H1 (cell line): ENCODE measurements at regions not wholly inside any gene's neighbourhood (a gene's known extent, or its start where the extent isn't known, plus 50 kb on each side); places are given as distances from the start of the nearest gene placed in this dataset.
"Not testable (repeated sequence)": the region's sequence is repeated elsewhere in the genome, so short reads cannot be mapped to it uniquely, and the experiment has no call there.

ENCODE experiments used
- CTCF ChIA-PET: fragments of 300-600 bp; sonication (Branson Sonifier 250); formaldehyde crosslinking; loops from one replicate; lab custom pipeline; 2021; ENCODE audit not compliant: partially characterized antibody; lab: Charles Lee
- POLR2A ChIA-PET: fragments of 300-600 bp; sonication (Branson Sonifier 250); formaldehyde crosslinking; loops from one replicate; lab custom pipeline; 2021; ENCODE audit warnings: inconsistent platforms; ENCODE audit not compliant: partially characterized antibody; lab: Charles Lee
- DNase-seq, 2 experiments: peaks; one replicate each; pipeline versions ENCODE4 v3.0.0 to v3.0.0-alpha.2; 2010 to 2022; ENCODE audit warnings: low spot score in 2 of 2, low read depth in 1 of 2, mixed read lengths in 1 of 2
- FAIRE-seq: peaks from 2 replicates; lab custom pipeline; 2011; peaks lifted over from hg19 to GRCh38; lab: Jason Lieb, UNC
- H2AFZ ChIP-seq: 2 replicates; pipeline ENCODE4 v1.8.1; 2012; ENCODE audit warnings: low read length, inconsistent platforms
- H2AK5ac ChIP-seq: 2 replicates; pipeline ENCODE4 v1.6.1; 2013; ENCODE audit warnings: low read depth, low read length
- H2BK120ac ChIP-seq: replicated peaks from 2 replicates; pipeline ENCODE3; 2013; ENCODE audit warnings: low read depth, low read length, inconsistent platforms
- H2BK12ac ChIP-seq: 2 replicates; pipeline ENCODE4 v1.6.1; 2013; ENCODE audit warnings: low read depth, low read length
- H2BK15ac ChIP-seq: 2 replicates; pipeline ENCODE4 v1.6.1; 2013; ENCODE audit warnings: low read length
- H2BK20ac ChIP-seq: 2 replicates; pipeline ENCODE4 v1.6.1; 2013; ENCODE audit warnings: low read length
- H2BK5ac ChIP-seq: 2 replicates; pipeline ENCODE4 v1.6.1; 2013; ENCODE audit warnings: low read depth, low read length
- H3K14ac ChIP-seq: 2 replicates; pipeline ENCODE4 v1.6.1; 2013; ENCODE audit warnings: inconsistent platforms; ENCODE audit not compliant: insufficient read length
- H3K18ac ChIP-seq: 2 replicates; pipeline ENCODE4 v1.6.1; 2013; ENCODE audit warnings: low read length; ENCODE audit errors: extremely low read depth
- H3K23ac ChIP-seq: 2 replicates; pipeline ENCODE4 v1.6.1; 2013; ENCODE audit warnings: inconsistent platforms; ENCODE audit not compliant: insufficient read length
- H3K23me2 ChIP-seq: 2 replicates; pipeline ENCODE4 v1.6.1; 2013; ENCODE audit warnings: low read depth, low read length
- H3K27ac ChIP-seq: 2 replicates; pipeline ENCODE4 v1.6.1; 2011; ENCODE audit warnings: low read depth, low read length, inconsistent platforms
- H3K27me3 ChIP-seq, 4 experiments: replicated peaks in 1 of 4; 1 replicate in 1 of 4; 2 replicates in 3 of 4; pipeline versions ENCODE4 v1.6.1 to v1.8.1; 2011 to 2013; ENCODE audit warnings: low read length in 3 of 4, mild to moderate bottlenecking in 3 of 4, inconsistent platforms in 2 of 4, mixed read lengths in 2 of 4, moderate library complexity in 1 of 4; ENCODE audit not compliant: control insufficient read depth in 3 of 4, insufficient read depth in 3 of 4; ENCODE audit errors: extremely low read depth in 1 of 4
- H3K36me3 ChIP-seq, 4 experiments: 2 replicates each; pipeline versions ENCODE4 v1.6.1 to v1.8.1; 2011 to 2013; ENCODE audit warnings: mild to moderate bottlenecking in 4 of 4, low read length in 3 of 4, moderate library complexity in 2 of 4, control low read depth in 1 of 4, inconsistent platforms in 1 of 4; ENCODE audit not compliant: insufficient read depth in 4 of 4, control insufficient read depth in 2 of 4
- H3K4ac ChIP-seq: replicated peaks from 2 replicates; pipeline ENCODE3; 2013; ENCODE audit warnings: low read length, low read depth, mixed read lengths, inconsistent platforms; ENCODE audit not compliant: insufficient read length
- H3K4me1 ChIP-seq, 4 experiments: replicated peaks in 1 of 4; 1 replicate in 1 of 4; 2 replicates in 3 of 4; pipeline versions ENCODE4 v1.6.1 to v1.8.1; 2011 to 2013; ENCODE audit warnings: low read length in 3 of 4, inconsistent platforms in 2 of 4, mixed read lengths in 1 of 4; ENCODE audit not compliant: insufficient read depth in 4 of 4, control insufficient read depth in 3 of 4
- H3K4me2 ChIP-seq, 2 experiments: 2 replicates each; pipeline versions ENCODE4 v1.6.1 to v1.8.1; 2011 to 2013; ENCODE audit warnings: low read depth in 2 of 2, low read length in 2 of 2, control low read depth in 1 of 2, inconsistent platforms in 1 of 2, mild to moderate bottlenecking in 1 of 2; ENCODE audit not compliant: insufficient read depth in 1 of 2
- H3K4me3 ChIP-seq, 4 experiments: fragments of 200-600, 300-600 bp in 1 of 4; sonication (generic), shearing (Covaris generic), sonication (Bioruptor Twin) in 1 of 4; 2 replicates each; pipeline versions ENCODE4 v1.5.1 to v1.8.1; 2011 to 2016; ENCODE audit warnings: low read length in 4 of 4, low read depth in 3 of 4, control low read depth in 2 of 4, inconsistent platforms in 2 of 4, mild to moderate bottlenecking in 2 of 4, mixed read lengths in 1 of 4, moderate library complexity in 1 of 4; ENCODE audit not compliant: insufficient read depth in 2 of 4; ENCODE audit errors: extremely low read depth in 1 of 4
- H3K56ac ChIP-seq: replicated peaks from 2 replicates; pipeline ENCODE3; 2013; ENCODE audit warnings: low read depth, mild to moderate bottlenecking, mixed read lengths, low read length, inconsistent platforms; ENCODE audit not compliant: insufficient read length
- H3K79me1 ChIP-seq: 2 replicates; pipeline ENCODE4 v1.6.1; 2013; ENCODE audit warnings: low read depth, low read length, control low read depth
- H3K79me2 ChIP-seq, 2 experiments: 2 replicates each; pipeline versions ENCODE4 v1.6.1 to v1.8.1; 2012 to 2013; ENCODE audit warnings: low read length in 2 of 2, mild to moderate bottlenecking in 2 of 2, inconsistent platforms in 1 of 2; ENCODE audit not compliant: insufficient read depth in 2 of 2, control insufficient read depth in 1 of 2
- H3K9ac ChIP-seq, 4 experiments: replicated peaks in 1 of 4; 1 replicate in 1 of 4; 2 replicates in 3 of 4; pipeline versions ENCODE4 v1.6.1 to v1.8.1; 2011 to 2013; ENCODE audit warnings: low read depth in 3 of 4, low read length in 3 of 4, control low read depth in 2 of 4, mild to moderate bottlenecking in 2 of 4, moderate library complexity in 2 of 4, inconsistent platforms in 1 of 4; ENCODE audit errors: extremely low read depth in 1 of 4
- H3K9me3 ChIP-seq, 2 experiments: 2 replicates each; pipeline versions ENCODE4 v1.6.1 to v1.8.1; 2012 to 2013; ENCODE audit warnings: mild to moderate bottlenecking in 2 of 2, moderate library complexity in 2 of 2, control low read depth in 1 of 2, inconsistent platforms in 1 of 2, low read depth in 1 of 2, low read length in 1 of 2, mixed read lengths in 1 of 2; ENCODE audit not compliant: insufficient read depth in 2 of 2
- H4K20me1 ChIP-seq, 2 experiments: replicated peaks in 1 of 2; 2 replicates each; pipeline versions ENCODE3 to v1.8.1; 2011 to 2013; ENCODE audit warnings: inconsistent platforms in 2 of 2, low read length in 2 of 2, mild to moderate bottlenecking in 1 of 2; ENCODE audit not compliant: insufficient read depth in 2 of 2, control insufficient read depth in 1 of 2
- H4K5ac ChIP-seq: 2 replicates; pipeline ENCODE4 v1.6.1; 2013; ENCODE audit warnings: low read length, low read depth, mixed read lengths, inconsistent platforms; ENCODE audit not compliant: insufficient read length
- H4K8ac ChIP-seq: 2 replicates; pipeline ENCODE4 v1.8.0; 2013; ENCODE audit warnings: mild to moderate bottlenecking, moderate library complexity, low read length, inconsistent platforms; ENCODE audit not compliant: insufficient read depth; ENCODE audit errors: extremely low read depth
- H4K91ac ChIP-seq: replicated peaks from 2 replicates; pipeline ENCODE3; 2013; ENCODE audit warnings: low read length, mixed read lengths, inconsistent platforms; ENCODE audit not compliant: insufficient read length
- WGBS, 2 experiments: shearing (Covaris generic) in 1 of 2; methylation state at CpG; one replicate each; pipeline versions ENCODE4 v1.1.6 to v1.1.7; 2013 to 2015; ENCODE audit warnings: low lambda C conversion rate in 2 of 2, mixed read lengths in 2 of 2, inconsistent platforms in 1 of 2, low coverage in 1 of 2, missing lambda C conversion rate in 1 of 2; ENCODE audit not compliant: insufficient replicate concordance in 2 of 2, insufficient coverage in 1 of 2, insufficient read length in 1 of 2; ENCODE audit errors: extremely low coverage in 1 of 2, missing lambda C conversion rate in 1 of 2; 5-methylcytosine and 5-hydroxymethylcytosine counted together

DNA sequence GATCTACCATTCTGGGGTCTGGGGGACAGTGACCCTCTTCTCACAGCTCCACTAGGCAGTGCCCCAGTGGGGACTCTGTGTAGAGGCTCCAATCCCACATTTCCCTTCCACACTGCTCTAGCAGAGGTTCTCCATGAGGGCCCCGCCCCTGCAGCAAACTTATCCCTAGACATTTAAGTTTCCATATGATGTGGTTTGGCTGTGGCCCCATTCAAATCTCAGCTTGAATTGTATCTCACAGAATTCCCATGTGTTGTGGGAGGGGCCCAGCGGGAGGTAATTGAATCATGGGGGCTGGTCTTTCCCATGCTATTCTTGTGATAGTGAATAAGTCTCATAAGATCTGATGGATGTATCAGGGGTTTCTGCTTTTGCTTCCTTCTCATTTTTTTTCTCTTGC is 241.3 kb downstream of the DPY19L2 start:
- H3K27ac ChIP-seq, H3K23ac ChIP-seq, H3K56ac ChIP-seq, H2AFZ ChIP-seq, H3K79me2 ChIP-seq, H3K14ac ChIP-seq, H3K79me1 ChIP-seq, H4K20me1 ChIP-seq, H3K36me3 ChIP-seq, H4K91ac ChIP-seq, H3K4me3 ChIP-seq, DNase-seq, H3K27me3 ChIP-seq, H3K9me3 ChIP-seq, H2BK20ac ChIP-seq, FAIRE-seq, H2BK15ac ChIP-seq, H3K18ac ChIP-seq, H4K5ac ChIP-seq, H2BK120ac ChIP-seq, H4K8ac ChIP-seq, H2AK5ac ChIP-seq, H3K23me2 ChIP-seq, H3K4me2 ChIP-seq, H3K4me1 ChIP-seq, H3K9ac ChIP-seq, H2BK12ac ChIP-seq, H2BK5ac ChIP-seq, H3K4ac ChIP-seq: not testable (repeated sequence)
- ChIA-PET CTCF (interaction anchor here (1.1 kb wide), 1 partner anchor 9 kb away, joined by 3 read pairs; no protein-coding TSS in a partner anchor), POLR2A (interaction anchor here (0.6 kb wide), 1 partner anchor 198 kb away, joined by 3 read pairs; no protein-coding TSS in a partner anchor)
- 69% methylated on average over 2 of the region's 2 CpGs; no CpG with 5 or more reads in 1 of the 2 experiments for WGBS, 2 experiments
